ENCODE measurements at regions not wholly inside any gene's neighbourhood (a gene's known extent, or its start where the extent isn't known, plus 50 kb on each side); places are given as distances from the start of the nearest gene placed in this dataset.

DNA sequence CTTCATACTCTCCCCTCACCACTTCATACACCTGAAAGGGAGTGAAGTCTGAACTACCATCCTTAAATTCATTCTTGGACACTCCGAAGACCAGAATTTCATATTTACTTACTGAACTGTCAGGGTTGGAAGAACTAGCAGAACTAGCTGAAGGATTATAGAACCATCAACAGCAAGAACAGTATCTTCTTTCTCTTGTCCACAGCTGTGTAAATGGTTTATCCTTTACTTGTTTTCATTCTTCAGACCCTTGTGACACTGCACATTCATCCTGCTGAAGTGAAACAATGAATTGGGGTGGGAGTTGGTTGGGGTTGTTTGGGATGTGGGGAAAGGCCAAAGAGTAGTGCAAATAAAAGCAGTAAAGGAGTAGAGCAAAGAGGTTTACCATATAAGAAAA lies 350.9 kb downstream of the ZIC1 start:
- Histone ChIP-seq H3K4me1 (peaks cover 39 to 41% of the 10 kb centered on the region in 2 donors), H3K27ac (peak overlapping the region in 3 of 4 donors; percentile 25 to 81 (median 32)), H3K36me3 (no peaks in the 10 kb centered on the region), H3K4me3 (no peak overlapping the region), H3K9me3 (no peaks in the 10 kb centered on the region), H3K27me3 (no peaks in the 10 kb centered on the region)
- intact Hi-C loops (cut with DNase I; ENCODE audit: low total_unique reads) (no loop called here), in situ Hi-C loops (cut with MboI; ENCODE audit: low sequenced_read_pairs in 4 of 4) (no loop called here)
- no peak for TF ChIP-seq CTCF (IDR thresholded peaks at IDR 0.05 in 4 of 5, conservative IDR thresholded peaks at IDR 0.05 in 1 of 5)
- TF ChIP-seq POLR2A (IDR thresholded peaks at IDR 0.05), result no peak
- ATAC-seq (peak in 1 of 2 donors; percentile 46), DNase-seq (no peak)

DNA sequence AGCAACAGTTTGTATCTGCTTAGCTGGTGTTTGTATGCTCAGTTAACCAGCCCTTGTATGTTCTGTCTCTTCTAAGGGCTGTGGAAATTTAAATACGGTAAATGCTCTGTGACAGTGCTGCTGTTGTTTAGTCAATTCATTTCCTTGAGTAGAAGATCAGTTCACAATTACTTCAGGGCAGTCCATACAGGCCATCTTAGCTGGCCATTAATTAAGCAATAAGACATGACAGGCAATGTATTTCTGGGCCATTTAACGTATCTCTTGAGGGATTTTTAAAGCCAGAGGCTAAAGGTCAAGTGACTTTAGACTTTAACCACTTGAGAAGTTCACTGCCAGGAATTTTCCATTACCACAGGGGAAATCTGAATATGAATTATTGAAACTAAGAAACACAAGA lies 351.8 kb downstream of the ZIC1 start:
- no peaks in the 10 kb centered on the region for H3K9me3 ChIP-seq
- no peak overlapping the region for H3K4me3 ChIP-seq
- peak overlapping the region in 1 of 4 donors; percentile 33 for H3K27ac ChIP-seq
- H3K4me1 ChIP-seq, result peaks cover 39 to 41% of the 10 kb centered on the region in 2 donors
- in situ Hi-C loops (cut with MboI; ENCODE audit: low sequenced_read_pairs in 4 of 4), result no loop called here
- no peaks in the 10 kb centered on the region for H3K36me3 ChIP-seq
- TF ChIP-seq CTCF (IDR thresholded peaks at IDR 0.05 in 4 of 5, conservative IDR thresholded peaks at IDR 0.05 in 1 of 5) (no peak), POLR2A (IDR thresholded peaks at IDR 0.05) (no peak)
- ATAC-seq, result no peak
- H3K27me3 ChIP-seq, result no peaks in the 10 kb centered on the region
- intact Hi-C loops (cut with DNase I; ENCODE audit: low total_unique reads), result no loop called here
- DNase-seq, result no peak

DNA sequence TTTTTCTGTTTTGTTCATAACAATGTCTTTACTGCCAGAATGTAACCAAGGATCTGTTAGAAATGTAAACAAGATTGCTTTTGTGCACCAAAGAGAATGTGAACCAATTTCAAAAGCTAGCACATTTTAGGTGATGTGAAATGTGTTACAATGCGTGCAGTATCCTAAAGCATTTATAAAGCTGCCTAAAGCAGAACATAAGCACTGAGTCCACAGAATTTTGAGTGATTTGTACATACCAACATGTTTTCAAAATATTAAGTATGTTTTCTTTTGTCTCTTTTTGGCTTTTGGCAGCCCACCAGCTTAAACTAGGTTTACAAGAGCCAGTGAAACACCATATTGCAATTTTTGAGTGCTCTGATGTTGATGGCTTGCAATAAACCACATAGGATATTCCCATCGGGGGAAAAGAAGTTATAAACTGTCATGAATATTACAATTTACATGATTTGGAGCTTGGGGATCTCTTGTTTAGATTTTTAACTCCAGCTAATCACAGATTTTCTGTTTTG lies 364.0 kb downstream of the ZIC1 start:
- Histone ChIP-seq H3K27me3 (no peaks in the 10 kb centered on the region), H3K4me1 (no peaks in the 10 kb centered on the region), H3K4me3 (no peak overlapping the region), H3K27ac (no peak overlapping the region), H3K9me3 (no peaks in the 10 kb centered on the region), H3K36me3 (no peaks in the 10 kb centered on the region)
- no peak for TF ChIP-seq POLR2A (IDR thresholded peaks at IDR 0.05)
- no peak for TF ChIP-seq CTCF (IDR thresholded peaks at IDR 0.05 in 4 of 5, conservative IDR thresholded peaks at IDR 0.05 in 1 of 5)
- in situ Hi-C loops (cut with MboI; ENCODE audit: low sequenced_read_pairs in 4 of 4) (no loop called here), intact Hi-C loops (cut with DNase I; ENCODE audit: low total_unique reads) (no loop called here)
- no peak for ATAC-seq
- no peak for DNase-seq

DNA sequence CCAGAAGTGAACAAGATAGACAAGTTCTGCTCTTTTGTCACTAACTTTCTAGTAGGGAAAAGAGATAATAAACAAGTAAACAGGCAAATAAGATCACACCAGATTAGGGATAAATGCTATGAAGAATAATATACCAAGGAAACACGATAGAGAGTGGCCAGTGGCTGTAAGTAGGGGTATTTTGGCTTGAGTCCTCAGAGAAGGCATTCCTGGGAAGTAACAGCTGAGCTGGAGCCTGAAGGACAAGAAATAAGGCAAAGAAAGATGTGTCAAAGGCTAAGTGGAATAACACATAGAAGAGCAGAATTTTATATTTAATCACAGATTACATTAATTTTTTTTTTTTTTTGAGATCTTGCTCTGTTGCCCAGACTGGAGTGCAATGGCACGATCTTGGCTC lies 366.2 kb downstream of the ZIC1 start:
- ATAC-seq (no peak), DNase-seq (no peak)
- Histone ChIP-seq H3K4me1 (no peaks in the 10 kb centered on the region), H3K27ac (no peak overlapping the region), H3K9me3 (no peaks in the 10 kb centered on the region), H3K36me3 (no peaks in the 10 kb centered on the region), H3K4me3 (no peak overlapping the region), H3K27me3 (no peaks in the 10 kb centered on the region)
- TF ChIP-seq CTCF (IDR thresholded peaks at IDR 0.05 in 4 of 5, conservative IDR thresholded peaks at IDR 0.05 in 1 of 5), result no peak
- no peak for TF ChIP-seq POLR2A (IDR thresholded peaks at IDR 0.05)
- in situ Hi-C loops (cut with MboI; ENCODE audit: low sequenced_read_pairs in 4 of 4), result no loop called here
- intact Hi-C loops (cut with DNase I; ENCODE audit: low total_unique reads), result no loop called here
